Colonic mucosa (tissue), 4 donors: ENCODE measurements at regions not wholly inside any gene's neighbourhood (a gene's known extent, or its start where the extent isn't known, plus 50 kb on each side); places are given as distances from the start of the nearest gene placed in this dataset.

ENCODE experiments used
- DNase-seq: peaks from one replicate; pipeline ENCODE4 v3.0.0-alpha.2; 2020
- H3K27ac ChIP-seq: fragments of 200-600 bp; one replicate; pipeline ENCODE4 v1.8.0; 2021
- H3K27me3 ChIP-seq: fragments of 200-600 bp; one replicate; pipeline ENCODE4 v1.8.0; 2021
- H3K36me3 ChIP-seq: fragments of 200-600 bp; one replicate; pipeline ENCODE4 v1.8.0; 2021
- H3K4me1 ChIP-seq: fragments of 200-600 bp; one replicate; pipeline ENCODE4 v1.8.0; 2021; ENCODE audit warnings: mild to moderate bottlenecking
- H3K4me3 ChIP-seq: fragments of 200-600 bp; one replicate; pipeline ENCODE4 v1.8.0; 2021
- H3K9ac ChIP-seq, 2 donors: one replicate each; pipeline ENCODE4 v1.7.0; 2013; ENCODE audit warnings: control low read depth in 2 of 2, low read depth in 2 of 2, low read length in 2 of 2
- H3K9me3 ChIP-seq: fragments of 200-600 bp; one replicate; pipeline ENCODE4 v1.8.0; 2021
- intact Hi-C: fragments of 100-400 bp; cut with DNase I; formaldehyde crosslinking; loops from one replicate; pipeline ENCODE4 v1.14.1; 2022
- TF ChIP-seq, protein P1 (sequence below): fragments of 200-600 bp; IDR thresholded peaks from one replicate; pipeline ENCODE4 v1.8.0; 2022; ENCODE audit warnings: antibody characterized with exemption, mild to moderate bottlenecking
- donor health status: healthy.
- donor health status: DM: no; HTN: no; CAD: no.
- donor health status: DM: no; HTN: no; CAD: no.

DNA sequence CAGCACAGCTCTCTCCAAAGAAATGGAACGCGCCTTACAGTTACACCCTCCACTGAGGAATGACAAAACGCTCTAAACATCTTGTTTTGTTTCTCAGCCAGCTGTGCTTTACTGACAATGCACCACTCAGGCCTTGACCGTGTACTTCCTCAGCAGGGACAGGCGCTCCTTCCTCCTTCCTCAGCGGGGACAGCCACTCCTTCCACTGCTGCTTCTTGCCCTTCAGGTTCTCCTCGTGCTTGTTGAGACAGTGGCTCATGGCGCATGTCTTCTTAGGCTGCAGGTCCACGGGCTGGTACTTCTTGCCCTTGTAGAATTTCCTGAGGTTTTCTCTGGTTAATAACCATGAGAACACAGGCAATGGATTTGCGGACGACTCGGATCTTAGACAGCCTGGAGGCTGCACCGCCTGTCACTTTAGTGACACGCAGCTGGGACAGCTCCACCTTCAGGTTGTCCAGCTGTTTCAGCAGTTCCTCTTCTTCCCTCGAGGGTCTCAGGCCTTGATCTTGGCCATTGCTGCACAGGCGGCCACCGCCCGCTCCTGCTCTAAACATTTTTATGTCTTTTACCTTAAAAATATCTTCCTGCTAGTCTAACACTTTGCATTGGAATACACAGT is 613.8 kb downstream of the BRD1 start:
- Histone ChIP-seq H3K27me3 (no peaks in the 10 kb centered on the region), H3K9ac (no peak overlapping the region), H3K36me3 (no peaks in the 10 kb centered on the region), H3K4me3 (no peak overlapping the region), H3K9me3 (no peaks in the 10 kb centered on the region), H3K4me1 (no peaks in the 10 kb centered on the region), H3K27ac (no peak overlapping the region)
- intact Hi-C loops, result no loop called here
- TF ChIP-seq, protein P1, sequence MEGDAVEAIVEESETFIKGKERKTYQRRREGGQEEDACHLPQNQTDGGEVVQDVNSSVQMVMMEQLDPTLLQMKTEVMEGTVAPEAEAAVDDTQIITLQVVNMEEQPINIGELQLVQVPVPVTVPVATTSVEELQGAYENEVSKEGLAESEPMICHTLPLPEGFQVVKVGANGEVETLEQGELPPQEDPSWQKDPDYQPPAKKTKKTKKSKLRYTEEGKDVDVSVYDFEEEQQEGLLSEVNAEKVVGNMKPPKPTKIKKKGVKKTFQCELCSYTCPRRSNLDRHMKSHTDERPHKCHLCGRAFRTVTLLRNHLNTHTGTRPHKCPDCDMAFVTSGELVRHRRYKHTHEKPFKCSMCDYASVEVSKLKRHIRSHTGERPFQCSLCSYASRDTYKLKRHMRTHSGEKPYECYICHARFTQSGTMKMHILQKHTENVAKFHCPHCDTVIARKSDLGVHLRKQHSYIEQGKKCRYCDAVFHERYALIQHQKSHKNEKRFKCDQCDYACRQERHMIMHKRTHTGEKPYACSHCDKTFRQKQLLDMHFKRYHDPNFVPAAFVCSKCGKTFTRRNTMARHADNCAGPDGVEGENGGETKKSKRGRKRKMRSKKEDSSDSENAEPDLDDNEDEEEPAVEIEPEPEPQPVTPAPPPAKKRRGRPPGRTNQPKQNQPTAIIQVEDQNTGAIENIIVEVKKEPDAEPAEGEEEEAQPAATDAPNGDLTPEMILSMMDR, result no peak
- DNase-seq, result no peak

DNA sequence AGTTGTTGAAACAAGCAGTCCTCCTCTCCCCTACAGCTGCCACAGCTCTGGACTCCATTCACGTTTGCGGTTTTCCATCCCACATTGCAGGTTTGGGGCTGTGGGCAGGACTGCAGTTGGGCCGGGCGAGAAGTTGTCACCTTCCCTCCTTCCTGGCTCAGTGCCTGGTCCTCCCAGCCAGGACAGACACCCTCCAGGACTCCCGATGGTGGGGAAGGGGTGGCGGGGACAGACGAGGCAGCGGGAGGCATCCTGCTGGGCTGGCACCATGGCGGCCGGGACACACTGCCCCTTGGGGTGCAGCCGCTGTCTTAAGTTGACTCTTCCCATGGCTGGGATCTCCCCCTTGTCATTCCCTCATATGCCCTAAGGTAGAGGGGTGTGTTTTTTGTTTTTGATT is 615.2 kb downstream of the BRD1 start:
- Histone ChIP-seq H3K36me3 (no peaks in the 10 kb centered on the region), H3K4me1 (no peaks in the 10 kb centered on the region), H3K9me3 (no peaks in the 10 kb centered on the region), H3K27me3 (no peaks in the 10 kb centered on the region), H3K4me3 (no peak overlapping the region), H3K9ac (no peak overlapping the region), H3K27ac (no peak overlapping the region)
- DNase-seq, result no peak
- intact Hi-C loops, result no loop called here
- TF ChIP-seq, protein P1, result no peak

DNA sequence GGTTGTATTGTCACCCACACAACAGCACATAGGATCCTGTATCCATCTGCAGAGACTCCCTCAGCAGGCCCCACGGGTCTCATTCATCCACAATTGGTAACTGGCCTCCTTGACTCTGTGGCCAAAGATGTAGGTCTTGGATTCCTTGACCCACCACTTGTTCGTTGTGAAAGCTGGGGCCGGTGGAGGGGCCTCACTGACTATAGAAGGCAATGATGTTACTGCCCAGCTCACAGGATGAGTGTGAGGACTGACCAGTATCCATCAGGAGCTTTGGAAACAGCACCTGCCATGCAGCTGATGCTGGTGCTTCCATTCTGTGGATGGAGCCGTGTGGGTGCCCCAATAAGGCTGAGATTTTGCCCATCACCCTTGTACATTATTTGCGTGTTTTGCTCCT is 615.7 kb downstream of the BRD1 start:
- H3K27me3 ChIP-seq, result no peaks in the 10 kb centered on the region
- intact Hi-C loops, result no loop called here
- DNase-seq, result no peak

DNA sequence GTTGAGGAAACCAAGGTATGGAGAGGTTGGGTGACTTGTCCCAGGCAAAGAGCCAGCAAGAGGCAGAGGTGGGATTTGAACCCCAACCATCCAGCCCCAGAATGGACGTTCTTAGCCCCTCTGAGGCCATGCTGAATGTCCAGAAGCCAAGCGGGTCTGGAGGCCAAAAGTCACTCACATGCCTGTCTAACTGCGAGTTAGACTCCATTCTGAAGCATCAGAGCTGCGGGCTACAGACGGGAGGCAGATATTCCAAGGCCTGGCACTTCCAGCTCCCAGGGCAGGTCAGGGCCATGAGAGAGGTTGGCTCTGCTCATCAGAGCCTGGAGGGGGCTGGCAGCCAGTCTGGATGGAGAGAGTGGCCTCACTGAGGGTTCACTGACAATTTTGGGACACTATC is 616.5 kb downstream of the BRD1 start:
- H3K4me1 ChIP-seq, result no peaks in the 10 kb centered on the region
- no peaks in the 10 kb centered on the region for H3K9me3 ChIP-seq
- intact Hi-C loops, result no loop called here
- H3K9ac ChIP-seq, result no peak overlapping the region
- DNase-seq, result no peak
- TF ChIP-seq, protein P1, result no peak
- no peaks in the 10 kb centered on the region for H3K27me3 ChIP-seq
- no peak overlapping the region for H3K4me3 ChIP-seq
- no peaks in the 10 kb centered on the region for H3K36me3 ChIP-seq
- no peak overlapping the region for H3K27ac ChIP-seq

More for the DNA sequence above, 615.7 kb downstream of the BRD1 start:
- Histone ChIP-seq H3K4me1 (no peaks in the 10 kb centered on the region), H3K27ac (no peak overlapping the region), H3K9ac (no peak overlapping the region), H3K9me3 (no peaks in the 10 kb centered on the region), H3K4me3 (no peak overlapping the region), H3K36me3 (no peaks in the 10 kb centered on the region)
- TF ChIP-seq, protein P1, result no peak

DNA sequence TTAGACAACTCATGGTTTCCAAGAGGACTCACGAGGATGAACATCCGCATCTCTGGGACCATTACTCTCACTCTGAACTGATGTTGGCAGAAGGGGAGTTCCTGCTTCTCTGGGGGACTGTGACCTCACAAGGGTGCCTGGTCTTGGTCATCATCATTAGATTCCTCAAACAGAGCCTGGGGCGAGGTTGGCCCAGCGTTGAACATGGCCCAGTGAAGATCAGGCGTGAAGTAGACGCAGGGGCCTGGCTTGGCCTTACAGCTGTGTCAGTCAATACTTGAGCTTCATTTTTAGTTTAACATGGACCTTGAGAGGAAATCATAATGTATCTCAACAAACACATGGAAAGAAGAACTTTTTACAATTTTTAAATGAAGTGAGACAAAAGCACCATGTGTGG is 617.1 kb downstream of the BRD1 start:
- intact Hi-C loops, result no loop called here
- no peak for DNase-seq
- H3K27me3 ChIP-seq, result no peaks in the 10 kb centered on the region
- H3K27ac ChIP-seq, result no peak overlapping the region
- no peak overlapping the region for H3K9ac ChIP-seq
- no peaks in the 10 kb centered on the region for H3K4me1 ChIP-seq
- no peaks in the 10 kb centered on the region for H3K36me3 ChIP-seq
- no peak overlapping the region for H3K4me3 ChIP-seq
- TF ChIP-seq, protein P1, result no peak
- no peaks in the 10 kb centered on the region for H3K9me3 ChIP-seq
